ENCODE measurements at regions not wholly inside any gene's neighbourhood (a gene's known extent, or its start where the extent isn't known, plus 50 kb on each side); places are given as distances from the start of the nearest gene placed in this dataset.

- Histone ChIP-seq H3K79me2 (ENCODE audit: control insufficient read depth, insufficient read depth, low read length) (no peaks in the 10 kb centered on the region), H3K9ac (ENCODE audit: control insufficient read depth, insufficient read depth, low read length) (no peak overlapping the region), H3K27me3 (replicated peaks in 1 of 2; ENCODE audit: control insufficient read depth in 2 of 2, insufficient read depth in 2 of 2, low read length in 1 of 2) (peaks cover 0 to 3% of the 10 kb centered on the region in 2 experiments; a peak in 2 of 4 replicates), H3K27ac (ENCODE audit: control insufficient read depth, insufficient read depth) (no peak overlapping the region), H3K4me1 (ENCODE audit: control insufficient read depth, insufficient read depth, low read length) (no peaks in the 10 kb centered on the region), H3K36me3 (ENCODE audit: control insufficient read depth in 2 of 2, insufficient read depth in 2 of 2, low read length in 1 of 2) (no peaks in the 10 kb centered on the region), H4K20me1 (ENCODE audit: control insufficient read depth, insufficient read depth) (no peaks in the 10 kb centered on the region), H3K9me3 (replicated peaks; ENCODE audit: control insufficient read depth, insufficient read depth, low read length) (no peaks in the 10 kb centered on the region), H3K4me3 (no peak overlapping the region), H2AFZ (ENCODE audit: control insufficient read depth, low read depth, low read length) (no peak overlapping the region), H3K4me2 (ENCODE audit: control insufficient read depth, insufficient read depth) (no peak overlapping the region)
- BruUV-seq (replicated peaks), result no TSS peak
- intact Hi-C loops (cut with micrococcal nuclease; ENCODE audit: unreplicated experiment), result no loop called here
- 4% methylated on average over 3 of the region's 3 CpGs for WGBS (ENCODE audit: insufficient coverage, insufficient replicate concordance, low lambda C conversion rate, missing lambda C conversion rate)
- SMC1A ChIA-PET (ENCODE audit: uncharacterized antibody, unreplicated experiment), result interaction anchor here (1.1 kb wide), 1 partner anchor 8 kb away, joined by 3 read pairs; no protein-coding TSS in a partner anchor
- CTCF ChIA-PET, result no interaction called here
- POLR2A ChIA-PET, result no interaction called here
- RAD21 ChIA-PET (ENCODE audit: unreplicated experiment), result no interaction called here
- ATAC-seq, result no peak
- DNase-seq (ENCODE audit: low read depth, low spot score), result no peak
- in situ Hi-C loops (cut with MboI), result loop anchor here (5.0 kb wide), 1 partner anchor 49 kb away; no protein-coding TSS in a partner anchor
- no peak for FAIRE-seq
- TF ChIP-seq ZSCAN29 (IDR thresholded peaks at IDR 0.05) (no peak), MLLT1 (IDR thresholded peaks at IDR 0.05) (no peak)
Observed at GRCh38 chr15:31782951-31783350, 247.4 kb upstream of the CHRNA7 start.

DNA sequence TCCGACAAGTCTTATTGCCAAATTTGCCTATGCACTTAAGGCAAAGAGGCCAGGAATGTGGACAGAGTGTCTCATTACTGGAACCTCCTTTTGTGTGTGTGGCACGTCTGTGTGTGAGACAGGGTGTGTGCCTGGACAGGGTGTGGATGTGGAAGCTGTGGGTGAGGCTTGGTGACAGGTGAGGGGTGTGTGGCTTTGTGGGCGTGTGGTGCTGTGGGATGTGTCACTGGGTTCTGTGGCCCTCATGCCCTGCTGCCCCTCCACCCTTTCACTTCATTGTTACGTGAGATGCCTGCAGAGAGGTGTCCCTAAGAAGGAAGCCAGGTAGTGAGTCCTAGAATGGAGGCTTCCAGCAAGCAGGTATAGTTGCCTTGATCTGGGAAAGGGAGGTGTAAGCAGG, 244.0 kb upstream of the CHRNA7 start:
- Histone ChIP-seq H3K4me1 (ENCODE audit: control insufficient read depth, insufficient read depth, low read length) (no peaks in the 10 kb centered on the region), H3K36me3 (ENCODE audit: control insufficient read depth in 2 of 2, insufficient read depth in 2 of 2, low read length in 1 of 2) (no peaks in the 10 kb centered on the region), H3K27me3 (replicated peaks in 1 of 2; ENCODE audit: control insufficient read depth in 2 of 2, insufficient read depth in 2 of 2, low read length in 1 of 2) (peaks cover 0 to 3% of the 10 kb centered on the region in 2 experiments; a peak in 2 of 4 replicates), H4K20me1 (ENCODE audit: control insufficient read depth, insufficient read depth) (no peaks in the 10 kb centered on the region), H2AFZ (ENCODE audit: control insufficient read depth, low read depth, low read length) (no peak overlapping the region), H3K79me2 (ENCODE audit: control insufficient read depth, insufficient read depth, low read length) (no peaks in the 10 kb centered on the region), H3K27ac (ENCODE audit: control insufficient read depth, insufficient read depth) (no peak overlapping the region), H3K9me3 (replicated peaks; ENCODE audit: control insufficient read depth, insufficient read depth, low read length) (no peaks in the 10 kb centered on the region), H3K9ac (ENCODE audit: control insufficient read depth, insufficient read depth, low read length) (no peak overlapping the region), H3K4me2 (ENCODE audit: control insufficient read depth, insufficient read depth) (no peak overlapping the region), H3K4me3 (no peak overlapping the region)
- ChIA-PET RAD21 (ENCODE audit: unreplicated experiment) (no interaction called here), POLR2A (no interaction called here), SMC1A (ENCODE audit: uncharacterized antibody, unreplicated experiment) (no interaction called here), CTCF (no interaction called here)
- in situ Hi-C loops (cut with MboI), result no loop called here
- no peak for TF ChIP-seq BACH1 (IDR thresholded peaks at IDR 0.05; ENCODE audit: borderline replicate concordance)
- TF ChIP-seq SRF (IDR thresholded peaks at IDR 0.05; ENCODE audit: low read depth in 2 of 2, low read length in 2 of 2), result no peak
- no peak for TF ChIP-seq YBX1 (IDR thresholded peaks at IDR 0.05)
- TF ChIP-seq, protein P1, sequence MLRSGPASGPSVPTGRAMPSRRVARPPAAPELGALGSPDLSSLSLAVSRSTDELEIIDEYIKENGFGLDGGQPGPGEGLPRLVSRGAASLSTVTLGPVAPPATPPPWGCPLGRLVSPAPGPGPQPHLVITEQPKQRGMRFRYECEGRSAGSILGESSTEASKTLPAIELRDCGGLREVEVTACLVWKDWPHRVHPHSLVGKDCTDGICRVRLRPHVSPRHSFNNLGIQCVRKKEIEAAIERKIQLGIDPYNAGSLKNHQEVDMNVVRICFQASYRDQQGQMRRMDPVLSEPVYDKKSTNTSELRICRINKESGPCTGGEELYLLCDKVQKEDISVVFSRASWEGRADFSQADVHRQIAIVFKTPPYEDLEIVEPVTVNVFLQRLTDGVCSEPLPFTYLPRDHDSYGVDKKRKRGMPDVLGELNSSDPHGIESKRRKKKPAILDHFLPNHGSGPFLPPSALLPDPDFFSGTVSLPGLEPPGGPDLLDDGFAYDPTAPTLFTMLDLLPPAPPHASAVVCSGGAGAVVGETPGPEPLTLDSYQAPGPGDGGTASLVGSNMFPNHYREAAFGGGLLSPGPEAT (IDR thresholded peaks at IDR 0.05; ENCODE audit: low read depth), result no peak
- 14% methylated on average over 4 of the region's 4 CpGs for WGBS (ENCODE audit: insufficient coverage, insufficient replicate concordance, low lambda C conversion rate, missing lambda C conversion rate)
- no peak for ATAC-seq
- no peak for DNase-seq (ENCODE audit: low read depth, low spot score)
- no TSS peak for BruUV-seq (replicated peaks)
- no peak for FAIRE-seq
- intact Hi-C loops (cut with micrococcal nuclease; ENCODE audit: unreplicated experiment), result no loop called here

Data from GM12878 (cell line).